ENCODE measurements at regions not wholly inside any gene's neighbourhood (a gene's known extent, or its start where the extent isn't known, plus 50 kb on each side); places are given as distances from the start of the nearest gene placed in this dataset.

- Histone ChIP-seq H3K4me1 (replicated peaks; ENCODE audit: insufficient read depth) (no peaks in the 10 kb centered on the region; the same call in 1 of the 2 replicates), H3K9me3 (ENCODE audit: insufficient read depth, low read depth) (no peaks in the 10 kb centered on the region), H3K4me2 (no peak overlapping the region), H3K4me3 (no peak overlapping the region), H3F3A (ENCODE audit: insufficient read depth, low read depth) (no peaks in the 10 kb centered on the region), H3K36me3 (ENCODE audit: low read depth) (no peaks in the 10 kb centered on the region; the same call in 1 of the 2 replicates), H3K27ac (no peak overlapping the region), H4K20me1 (ENCODE audit: insufficient read depth) (peaks cover 9% of the 10 kb centered on the region; the same call in 1 of the 2 replicates), H3K9me2 (ENCODE audit: insufficient read depth) (no peaks in the 10 kb centered on the region), H3K27me3 (ENCODE audit: insufficient read depth, low read depth) (no peaks in the 10 kb centered on the region), H3K79me2 (ENCODE audit: low read depth) (peaks cover 88% of the 10 kb centered on the region), H2AFZ (no peak overlapping the region)
- no peak for DNase-seq
- BruUV-seq (replicated peaks), result no TSS peak
- POLR2A ChIA-PET (ENCODE audit: unreplicated experiment), result no interaction called here
- TF ChIP-seq CTCF (conservative IDR thresholded peaks at IDR 0.05), result no peak
- no peak for TF ChIP-seq EZH2 (IDR thresholded peaks at IDR 0.05; ENCODE audit: low read depth)
- CTCF ChIA-PET, result no interaction called here
- intact Hi-C loops (cut with micrococcal nuclease; ENCODE audit: unreplicated experiment), result no loop called here
These were observed 421.4 kb downstream of the SHQ1 start for GRCh38 chr3:72426618-72427397.

- TF ChIP-seq CTCF (conservative IDR thresholded peaks at IDR 0.05), result no peak
- TF ChIP-seq EZH2 (IDR thresholded peaks at IDR 0.05; ENCODE audit: low read depth), result no peak
- no peaks in the 10 kb centered on the region for H3K9me2 ChIP-seq (ENCODE audit: insufficient read depth)
- peaks cover 5% of the 10 kb centered on the region; the same call in 1 of the 2 replicates for H4K20me1 ChIP-seq (ENCODE audit: insufficient read depth)
- ChIA-PET POLR2A (ENCODE audit: unreplicated experiment) (no interaction called here), CTCF (no interaction called here)
- intact Hi-C loops (cut with micrococcal nuclease; ENCODE audit: unreplicated experiment), result no loop called here
- H3K4me1 ChIP-seq (replicated peaks; ENCODE audit: insufficient read depth), result no peaks in the 10 kb centered on the region; the same call in 1 of the 2 replicates
- H3F3A ChIP-seq (ENCODE audit: insufficient read depth, low read depth), result no peaks in the 10 kb centered on the region
- H3K4me3 ChIP-seq, result no peak overlapping the region
- peaks cover 97% of the 10 kb centered on the region for H3K79me2 ChIP-seq (ENCODE audit: low read depth)
- no peak for DNase-seq
- no peaks in the 10 kb centered on the region for H3K9me3 ChIP-seq (ENCODE audit: insufficient read depth, low read depth)
- no TSS peak for BruUV-seq (replicated peaks)
- no peaks in the 10 kb centered on the region for H3K27me3 ChIP-seq (ENCODE audit: insufficient read depth, low read depth)
- H3K4me2 ChIP-seq, result no peak overlapping the region
- H2AFZ ChIP-seq, result no peak overlapping the region
- H3K36me3 ChIP-seq (ENCODE audit: low read depth), result no peaks in the 10 kb centered on the region; the same call in 1 of the 2 replicates
- no peak overlapping the region for H3K27ac ChIP-seq
These were observed 424.6 kb downstream of the SHQ1 start for GRCh38 chr3:72423643-72424042.

GRCh38 chr3:72421786-72422185 lies 426.5 kb downstream of the SHQ1 start:
- TF ChIP-seq EZH2 (IDR thresholded peaks at IDR 0.05; ENCODE audit: low read depth), result no peak
- TF ChIP-seq CTCF (conservative IDR thresholded peaks at IDR 0.05), result no peak
- no peaks in the 10 kb centered on the region; the same call in 1 of the 2 replicates for H3K36me3 ChIP-seq (ENCODE audit: low read depth)
- no peak overlapping the region for H3K27ac ChIP-seq
- ChIA-PET POLR2A (ENCODE audit: unreplicated experiment) (no interaction called here), CTCF (no interaction called here)
- H3K4me2 ChIP-seq, result no peak overlapping the region
- no peak overlapping the region for H3K4me3 ChIP-seq
- peaks cover 100% of the 10 kb centered on the region for H3K79me2 ChIP-seq (ENCODE audit: low read depth)
- no peaks in the 10 kb centered on the region; the same call in 1 of the 2 replicates for H4K20me1 ChIP-seq (ENCODE audit: insufficient read depth)
- peaks cover 4% of the 10 kb centered on the region; the same call in 1 of the 2 replicates for H3K4me1 ChIP-seq (replicated peaks; ENCODE audit: insufficient read depth)
- H3K27me3 ChIP-seq (ENCODE audit: insufficient read depth, low read depth), result no peaks in the 10 kb centered on the region
- H2AFZ ChIP-seq, result no peak overlapping the region
- DNase-seq, result no peak
- H3K9me3 ChIP-seq (ENCODE audit: insufficient read depth, low read depth), result no peaks in the 10 kb centered on the region
- H3F3A ChIP-seq (ENCODE audit: insufficient read depth, low read depth), result no peaks in the 10 kb centered on the region
- H3K9me2 ChIP-seq (ENCODE audit: insufficient read depth), result no peaks in the 10 kb centered on the region
- BruUV-seq (replicated peaks), result no TSS peak
- intact Hi-C loops (cut with micrococcal nuclease; ENCODE audit: unreplicated experiment), result no loop called here
